ENCODE measurements at regions not wholly inside any gene's neighbourhood (a gene's known extent, or its start where the extent isn't known, plus 50 kb on each side); places are given as distances from the start of the nearest gene placed in this dataset.

DNA sequence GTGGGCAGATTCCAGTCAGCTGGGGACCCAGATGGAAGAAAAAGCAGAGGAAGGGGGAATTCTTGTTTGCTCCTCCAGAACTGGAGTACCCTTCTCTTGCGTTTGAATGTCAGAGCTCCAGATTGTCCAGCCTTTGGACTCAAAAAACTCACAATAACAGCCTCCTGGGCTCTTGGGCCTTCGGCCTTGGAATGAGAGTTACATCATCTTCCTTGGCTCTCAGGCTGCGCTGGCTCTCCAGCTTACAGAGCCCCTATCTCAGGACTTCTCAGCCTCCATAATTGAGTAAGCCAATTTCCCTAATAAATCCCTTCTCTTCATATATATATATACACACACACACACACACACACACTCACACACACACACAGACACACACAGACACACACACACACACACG lies 1215.7 kb upstream of the SLC10A2 start:
- H3K4me1 Mint-ChIP-seq (ENCODE audit: low read depth) = no peaks in the 10 kb centered on the region
- H3K9me3 Mint-ChIP-seq (ENCODE audit: low read depth) = no peaks in the 10 kb centered on the region
- H3K4me3 Mint-ChIP-seq (ENCODE audit: unreplicated experiment) = no peak overlapping the region
- no peaks in the 10 kb centered on the region for H3K36me3 Mint-ChIP-seq (ENCODE audit: low read depth)
- no peaks in the 10 kb centered on the region for H3K27me3 Mint-ChIP-seq (ENCODE audit: low read depth)
- TF ChIP-seq, protein P1, sequence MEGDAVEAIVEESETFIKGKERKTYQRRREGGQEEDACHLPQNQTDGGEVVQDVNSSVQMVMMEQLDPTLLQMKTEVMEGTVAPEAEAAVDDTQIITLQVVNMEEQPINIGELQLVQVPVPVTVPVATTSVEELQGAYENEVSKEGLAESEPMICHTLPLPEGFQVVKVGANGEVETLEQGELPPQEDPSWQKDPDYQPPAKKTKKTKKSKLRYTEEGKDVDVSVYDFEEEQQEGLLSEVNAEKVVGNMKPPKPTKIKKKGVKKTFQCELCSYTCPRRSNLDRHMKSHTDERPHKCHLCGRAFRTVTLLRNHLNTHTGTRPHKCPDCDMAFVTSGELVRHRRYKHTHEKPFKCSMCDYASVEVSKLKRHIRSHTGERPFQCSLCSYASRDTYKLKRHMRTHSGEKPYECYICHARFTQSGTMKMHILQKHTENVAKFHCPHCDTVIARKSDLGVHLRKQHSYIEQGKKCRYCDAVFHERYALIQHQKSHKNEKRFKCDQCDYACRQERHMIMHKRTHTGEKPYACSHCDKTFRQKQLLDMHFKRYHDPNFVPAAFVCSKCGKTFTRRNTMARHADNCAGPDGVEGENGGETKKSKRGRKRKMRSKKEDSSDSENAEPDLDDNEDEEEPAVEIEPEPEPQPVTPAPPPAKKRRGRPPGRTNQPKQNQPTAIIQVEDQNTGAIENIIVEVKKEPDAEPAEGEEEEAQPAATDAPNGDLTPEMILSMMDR (IDR thresholded peaks at IDR 0.05) = no peak
- no peak for DNase-seq (ENCODE audit: low spot score)
- H3K27ac Mint-ChIP-seq (ENCODE audit: unreplicated experiment) = no peak overlapping the region

- Mint-ChIP-seq H3K4me1 (ENCODE audit: low read depth) (no peaks in the 10 kb centered on the region), H3K27me3 (ENCODE audit: low read depth) (no peaks in the 10 kb centered on the region), H3K9me3 (ENCODE audit: low read depth) (peaks cover 11% of the 10 kb centered on the region), H3K27ac (ENCODE audit: unreplicated experiment) (no peak overlapping the region), H3K36me3 (ENCODE audit: low read depth) (peaks cover 2% of the 10 kb centered on the region), H3K4me3 (ENCODE audit: unreplicated experiment) (no peak overlapping the region)
- TF ChIP-seq, protein P1 (IDR thresholded peaks at IDR 0.05) = no peak
- DNase-seq (ENCODE audit: low spot score) = no peak
These were observed 1204.5 kb upstream of the SLC10A2 start for GRCh38 chr13:104270731-104271130.

- no peaks in the 10 kb centered on the region for H3K4me1 Mint-ChIP-seq (ENCODE audit: low read depth)
- H3K4me3 Mint-ChIP-seq (ENCODE audit: unreplicated experiment) = no peak overlapping the region
- H3K27me3 Mint-ChIP-seq (ENCODE audit: low read depth) = no peaks in the 10 kb centered on the region
- peaks cover 11% of the 10 kb centered on the region for H3K9me3 Mint-ChIP-seq (ENCODE audit: low read depth)
- DNase-seq (ENCODE audit: low spot score) = no peak
- no peak overlapping the region for H3K27ac Mint-ChIP-seq (ENCODE audit: unreplicated experiment)
- TF ChIP-seq, protein P1 (IDR thresholded peaks at IDR 0.05) = no peak
- peaks cover 2% of the 10 kb centered on the region for H3K36me3 Mint-ChIP-seq (ENCODE audit: low read depth)
These were observed 1201.1 kb upstream of the SLC10A2 start for GRCh38 chr13:104267206-104267811.

DNA sequence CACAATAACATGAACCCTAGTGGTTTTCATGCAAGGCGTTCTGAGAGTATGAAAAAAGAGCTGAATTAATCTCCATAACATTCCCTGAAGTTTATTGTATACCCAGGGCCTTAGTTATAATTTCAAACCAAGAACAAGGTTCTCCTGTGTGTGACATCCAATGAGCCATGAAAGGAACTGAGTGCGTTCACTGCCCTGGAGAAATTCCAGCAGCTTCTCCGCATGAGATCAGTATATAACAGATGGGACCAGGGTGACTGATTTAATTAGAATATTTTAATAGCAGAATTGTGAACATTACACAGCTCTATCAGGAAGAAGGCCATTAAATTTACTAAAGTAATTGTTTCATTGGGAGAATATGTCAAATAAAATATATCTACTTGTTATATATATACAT lies 1190.5 kb upstream of the SLC10A2 start:
- H3K4me3 Mint-ChIP-seq (ENCODE audit: unreplicated experiment) = no peak overlapping the region
- no peaks in the 10 kb centered on the region for H3K27me3 Mint-ChIP-seq (ENCODE audit: low read depth)
- H3K9me3 Mint-ChIP-seq (ENCODE audit: low read depth) = no peaks in the 10 kb centered on the region
- no peak for DNase-seq (ENCODE audit: low spot score)
- H3K4me1 Mint-ChIP-seq (ENCODE audit: low read depth) = peaks cover 17% of the 10 kb centered on the region
- H3K36me3 Mint-ChIP-seq (ENCODE audit: low read depth) = no peaks in the 10 kb centered on the region
- TF ChIP-seq, protein P1 (IDR thresholded peaks at IDR 0.05) = no peak
- no peak overlapping the region for H3K27ac Mint-ChIP-seq (ENCODE audit: unreplicated experiment)

DNA sequence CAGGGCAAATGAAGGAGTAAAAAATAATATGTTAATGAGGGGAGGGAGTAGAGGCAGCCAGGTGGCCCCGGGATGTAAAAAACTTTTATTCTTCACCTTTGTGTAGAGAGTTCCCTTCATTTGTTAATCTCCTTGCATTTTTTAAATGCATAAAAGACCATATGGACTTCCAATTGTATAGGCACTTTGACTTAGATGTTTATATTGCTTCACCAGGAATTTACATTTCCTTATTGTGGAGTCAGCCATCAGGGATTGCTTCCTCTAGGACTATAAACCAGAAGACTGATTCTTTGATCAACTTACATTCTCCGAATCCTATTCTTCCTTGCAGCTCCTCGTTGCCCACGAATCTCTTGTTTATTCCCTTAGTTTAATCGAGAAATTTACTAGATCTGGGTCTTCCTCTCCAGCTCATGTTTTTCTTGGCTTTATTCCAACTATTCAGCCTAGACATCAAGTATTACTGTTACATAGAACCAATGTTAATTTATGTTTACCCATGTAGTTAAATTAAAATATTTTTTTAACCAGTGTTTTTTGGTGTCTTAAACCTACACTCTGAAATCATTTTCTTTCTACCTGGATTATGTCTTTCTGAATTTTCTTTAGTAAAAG lies 1187.0 kb upstream of the SLC10A2 start:
- H3K9me3 Mint-ChIP-seq (ENCODE audit: low read depth) = no peaks in the 10 kb centered on the region
- H3K27me3 Mint-ChIP-seq (ENCODE audit: low read depth) = no peaks in the 10 kb centered on the region
- TF ChIP-seq, protein P1 (IDR thresholded peaks at IDR 0.05) = no peak
- no peaks in the 10 kb centered on the region for H3K36me3 Mint-ChIP-seq (ENCODE audit: low read depth)
- H3K4me3 Mint-ChIP-seq (ENCODE audit: unreplicated experiment) = no peak overlapping the region
- H3K27ac Mint-ChIP-seq (ENCODE audit: unreplicated experiment) = no peak overlapping the region
- no peak for DNase-seq (ENCODE audit: low spot score)
- peaks cover 17% of the 10 kb centered on the region for H3K4me1 Mint-ChIP-seq (ENCODE audit: low read depth)

All from chondrocyte (in vitro differentiated cells).